Lower leg skin (tissue), 4 donors: ENCODE measurements at regions not wholly inside any gene's neighbourhood (a gene's known extent, or its start where the extent isn't known, plus 50 kb on each side); places are given as distances from the start of the nearest gene placed in this dataset.
"Not testable (repeated sequence)": the region's sequence is repeated elsewhere in the genome, so short reads cannot be mapped to it uniquely, and the experiment has no call there.

Experiments
- DNase-seq, 2 donors: peaks; one replicate each; pipeline ENCODE4 v3.0.0-alpha.2; 2019; ENCODE audit warnings: low spot score in 2 of 2
- H3K4me3 ChIP-seq: fragments of 200-600 bp; sonication (generic); 2 replicates; pipeline ENCODE4 v1.5.1; 2017; ENCODE audit warnings: mild to moderate bottlenecking, low read depth; ENCODE audit not compliant: poor library complexity, severe bottlenecking
- POLR2A ChIP-seq, 2 donors: fragments of 450-650 bp; IDR thresholded peaks; one replicate each; pipeline ENCODE4 v1.6.1; 2016 to 2017; ENCODE audit warnings: antibody characterized with exemption in 2 of 2, mild to moderate bottlenecking in 1 of 2, moderate library complexity in 1 of 2
- WGBS, 2 donors: methylation state at CpG; one replicate each; pipeline ENCODE4 v1.1.5; 2018; 5-methylcytosine and 5-hydroxymethylcytosine counted together
- intact Hi-C: fragments of 100-400 bp; cut with DNase I; formaldehyde crosslinking; loops from one replicate; pipeline ENCODE4 v1.15.0; 2023; ENCODE audit warnings: low total_unique reads
- TF ChIP-seq, protein P1 (sequence below), 3 donors: fragments of 450-650 bp; IDR thresholded peaks; one replicate each; pipeline ENCODE4 v1.5.1; 2016; ENCODE audit warnings: antibody characterized with exemption in 3 of 3, mild to moderate bottlenecking in 3 of 3, moderate library complexity in 2 of 3

DNA sequence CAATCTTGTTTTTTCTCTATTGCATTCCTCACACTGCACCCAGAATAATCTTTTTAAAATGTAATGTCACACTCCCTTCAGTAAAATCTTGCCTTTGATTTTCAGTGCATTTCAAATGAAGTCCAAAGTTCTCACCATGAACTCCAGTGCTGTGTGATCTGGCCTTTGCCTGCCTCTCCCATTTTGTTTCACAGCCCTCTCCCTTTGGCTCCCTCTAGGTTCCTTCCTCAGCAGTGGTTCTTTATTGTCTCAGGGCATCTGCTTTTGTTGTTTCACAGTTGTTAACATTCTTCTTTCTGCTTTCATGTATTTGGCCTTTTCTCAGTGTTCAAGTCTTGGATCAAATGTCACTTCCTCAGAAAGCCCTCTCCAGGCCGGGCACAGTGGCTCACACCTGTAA, 84.5 kb upstream of the AMN1 start:
- intact Hi-C loops: no loop called here
- no peak overlapping the region for H3K4me3 ChIP-seq
- TF ChIP-seq, protein P1, sequence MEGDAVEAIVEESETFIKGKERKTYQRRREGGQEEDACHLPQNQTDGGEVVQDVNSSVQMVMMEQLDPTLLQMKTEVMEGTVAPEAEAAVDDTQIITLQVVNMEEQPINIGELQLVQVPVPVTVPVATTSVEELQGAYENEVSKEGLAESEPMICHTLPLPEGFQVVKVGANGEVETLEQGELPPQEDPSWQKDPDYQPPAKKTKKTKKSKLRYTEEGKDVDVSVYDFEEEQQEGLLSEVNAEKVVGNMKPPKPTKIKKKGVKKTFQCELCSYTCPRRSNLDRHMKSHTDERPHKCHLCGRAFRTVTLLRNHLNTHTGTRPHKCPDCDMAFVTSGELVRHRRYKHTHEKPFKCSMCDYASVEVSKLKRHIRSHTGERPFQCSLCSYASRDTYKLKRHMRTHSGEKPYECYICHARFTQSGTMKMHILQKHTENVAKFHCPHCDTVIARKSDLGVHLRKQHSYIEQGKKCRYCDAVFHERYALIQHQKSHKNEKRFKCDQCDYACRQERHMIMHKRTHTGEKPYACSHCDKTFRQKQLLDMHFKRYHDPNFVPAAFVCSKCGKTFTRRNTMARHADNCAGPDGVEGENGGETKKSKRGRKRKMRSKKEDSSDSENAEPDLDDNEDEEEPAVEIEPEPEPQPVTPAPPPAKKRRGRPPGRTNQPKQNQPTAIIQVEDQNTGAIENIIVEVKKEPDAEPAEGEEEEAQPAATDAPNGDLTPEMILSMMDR (IDR thresholded peaks at IDR 0.05): no peak
- no peak for TF ChIP-seq POLR2A (IDR thresholded peaks at IDR 0.05)
- no peak for DNase-seq
- WGBS, 2 donors: 43 to 71% methylated on average over 1 of the region's 1 CpG

DNA sequence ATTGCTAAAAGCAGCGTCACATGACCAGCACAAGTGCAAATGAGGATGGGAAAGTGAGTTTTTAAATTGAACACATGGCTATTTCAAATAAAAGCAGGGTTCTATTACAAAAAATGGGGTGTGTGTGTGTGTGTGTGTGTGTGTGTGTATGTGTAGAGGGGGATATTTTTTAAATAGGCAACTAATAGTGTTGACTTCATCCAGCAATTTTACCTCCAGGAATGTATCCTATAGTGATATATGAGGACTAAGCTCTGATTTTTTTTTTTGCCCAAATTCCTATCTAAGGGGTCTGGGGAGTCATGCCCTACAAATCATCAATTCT, 78.9 kb upstream of the AMN1 start:
- H3K4me3 ChIP-seq: no peak overlapping the region
- intact Hi-C loops: no loop called here
- TF ChIP-seq, protein P1 (IDR thresholded peaks at IDR 0.05): no peak
- TF ChIP-seq POLR2A (IDR thresholded peaks at IDR 0.05): no peak
- DNase-seq: no peak
- 94 to 97% methylated on average over 1 of the region's 1 CpG for WGBS, 2 donors

DNA sequence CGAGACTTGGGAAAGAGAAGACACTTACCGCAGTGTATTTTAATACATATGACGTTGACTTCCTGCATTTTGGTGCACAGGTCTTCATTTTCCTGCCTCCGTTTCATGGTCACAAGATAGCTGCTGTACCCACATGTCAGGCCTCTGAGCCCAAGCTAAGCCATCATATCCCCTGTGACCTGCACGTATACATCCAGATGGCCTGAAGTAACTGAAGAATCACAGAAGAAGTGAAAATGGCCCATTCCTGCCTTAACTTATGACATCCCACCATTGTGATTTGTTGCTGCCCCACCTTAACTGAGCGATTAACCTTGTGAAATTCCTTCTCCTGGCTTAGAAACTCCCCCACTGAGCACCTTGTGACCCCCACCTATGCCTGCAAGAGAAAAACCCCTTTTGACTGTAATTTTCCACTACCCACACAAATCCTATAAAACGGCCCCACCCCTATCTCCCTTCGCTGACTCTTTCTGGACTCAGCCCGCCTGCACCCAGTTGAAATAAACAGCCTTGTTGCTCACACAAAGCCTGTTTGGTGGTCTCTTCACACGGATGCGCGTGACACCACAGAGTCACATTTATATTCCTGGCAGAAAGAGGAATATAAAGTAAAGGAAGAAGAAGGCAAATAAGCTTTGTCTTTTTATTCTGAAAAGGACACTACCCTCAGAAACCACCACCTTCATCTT, 78.4 kb upstream of the AMN1 start:
- H3K4me3 ChIP-seq, DNase-seq, intact Hi-C loops: not testable (repeated sequence)
- WGBS, 2 donors: 81 to 85% methylated on average over 12 of the region's 12 CpGs

- 92 to 95% methylated on average over 9 to 22 of the region's 24 CpGs for WGBS, 2 donors
- DNase-seq, H3K4me3 ChIP-seq, intact Hi-C loops: not testable (repeated sequence)
Measured at GRCh38 chr12:31805681-31806080, 76.9 kb upstream of the AMN1 start.

- DNase-seq, H3K4me3 ChIP-seq, intact Hi-C loops: not testable (repeated sequence)
- WGBS, 2 donors: 66 to 68% methylated on average over 15 of the region's 15 CpGs
Measured at GRCh38 chr12:31804707-31805106, 75.9 kb upstream of the AMN1 start.

GRCh38 chr12:31804185-31804504, 75.3 kb upstream of the AMN1 start:
- TF ChIP-seq, protein P1 (IDR thresholded peaks at IDR 0.05): no peak
- no peak for TF ChIP-seq POLR2A (IDR thresholded peaks at IDR 0.05)
- no peak for DNase-seq
- WGBS, 2 donors: 41 to 58% methylated on average over 1 of the region's 1 CpG
- no peak overlapping the region for H3K4me3 ChIP-seq
- intact Hi-C loops: no loop called here

GRCh38 chr12:31803306-31804184, 74.7 kb upstream of the AMN1 start:
- 90 to 93% methylated on average over 9 of the region's 9 CpGs for WGBS, 2 donors
- DNase-seq: no peak
- intact Hi-C loops: no loop called here
- H3K4me3 ChIP-seq: no peak overlapping the region
- no peak for TF ChIP-seq POLR2A (IDR thresholded peaks at IDR 0.05)
- TF ChIP-seq, protein P1 (IDR thresholded peaks at IDR 0.05): no peak
